Cardiac septum (tissue), 1 donor: ENCODE measurements at regions not wholly inside any gene's neighbourhood (a gene's known extent, or its start where the extent isn't known, plus 50 kb on each side); places are given as distances from the start of the nearest gene placed in this dataset.
"Not testable (repeated sequence)": the region's sequence is repeated elsewhere in the genome, so short reads cannot be mapped to it uniquely, and the experiment has no call there.

Experiments
- DNase-seq: peaks from one replicate; pipeline ENCODE4 v3.0.0-alpha.2; 2020; ENCODE audit warnings: low spot score
- intact Hi-C: fragments of 100-400 bp; cut with DNase I; formaldehyde crosslinking; loops from one replicate; pipeline ENCODE4 v1.14.0; 2022
- donor health status: DM: no; HTN: no; CAD: no.

DNA sequence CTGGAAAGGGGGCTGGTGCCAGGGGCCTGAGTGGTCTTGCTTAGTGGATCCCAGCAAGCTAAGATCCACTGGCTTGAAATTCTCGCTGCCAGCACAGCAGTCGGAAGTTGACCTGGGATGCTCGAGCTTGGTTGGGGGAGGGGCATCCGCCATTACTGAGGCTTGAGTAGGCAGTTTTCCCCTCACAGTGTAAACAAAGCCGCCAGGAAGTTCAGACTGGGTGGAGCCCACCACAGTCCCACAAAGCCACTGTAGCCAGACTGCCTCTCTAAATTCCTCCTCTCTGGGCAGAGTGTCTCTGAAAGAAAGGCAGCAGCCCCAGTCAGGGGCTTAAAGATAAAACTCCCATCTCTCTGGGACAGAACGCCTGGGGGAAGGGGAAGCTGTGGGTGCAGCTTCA, 457.7 kb upstream of the SPRED2 start:
- intact Hi-C loops, DNase-seq: not testable (repeated sequence)

DNA sequence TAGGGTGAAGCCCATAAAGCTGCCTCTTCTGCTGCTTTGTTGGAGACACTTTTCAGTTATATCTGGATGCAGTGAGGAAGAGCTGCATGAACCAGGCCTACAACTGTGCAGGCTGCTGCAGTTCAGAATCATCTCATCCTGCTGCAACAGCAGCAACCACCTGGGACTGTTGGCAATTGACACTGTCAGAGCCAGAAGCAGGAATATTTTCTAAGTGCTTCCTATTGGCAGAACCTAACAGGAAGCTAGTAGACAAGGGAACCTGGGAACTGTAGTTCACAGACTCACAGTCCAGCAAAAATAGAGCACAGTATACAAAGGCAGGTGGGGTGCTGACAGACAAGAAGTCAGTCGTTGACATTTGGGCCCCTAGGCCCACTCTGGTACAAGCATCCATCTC, 452.9 kb upstream of the SPRED2 start:
- intact Hi-C loops: no loop called here
- DNase-seq: no peak

DNA sequence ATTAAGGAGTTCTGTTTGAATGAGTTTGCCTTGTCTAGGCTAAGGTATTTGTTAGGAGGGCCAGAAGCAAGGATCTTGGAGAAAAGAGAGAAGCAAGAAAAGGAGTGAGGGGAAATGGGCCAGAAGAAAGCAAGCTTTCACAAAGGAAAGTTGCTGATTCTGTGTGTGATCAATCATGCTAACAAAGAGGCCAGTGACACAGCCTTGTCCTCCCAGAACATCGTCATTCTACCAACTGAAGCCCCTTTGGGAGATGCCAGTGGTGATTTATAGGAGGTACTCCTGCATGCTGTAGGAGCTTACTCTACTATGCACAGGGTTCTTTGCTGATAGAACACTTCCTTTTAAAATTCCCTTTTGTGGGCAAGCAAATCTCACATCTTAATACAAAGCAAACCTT, 449.2 kb upstream of the SPRED2 start:
- DNase-seq: no peak
- intact Hi-C loops: no loop called here

DNA sequence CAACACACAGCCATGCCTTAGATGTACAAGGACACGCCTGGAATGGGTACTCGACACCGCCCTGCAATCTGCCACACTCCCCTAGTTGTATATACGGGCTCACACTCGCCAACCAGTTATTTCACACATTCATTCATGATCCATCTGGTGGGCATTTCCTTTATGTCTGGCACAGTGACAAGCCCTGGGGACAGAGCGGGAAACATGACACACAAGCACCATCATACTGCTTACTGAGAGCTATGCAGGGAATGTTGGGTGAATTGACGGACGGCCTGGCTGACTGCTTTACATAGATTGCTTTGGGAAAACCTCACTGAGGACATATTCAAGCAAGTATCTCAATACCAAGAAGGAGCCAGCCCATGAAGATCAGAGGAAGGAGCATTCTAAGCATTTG, 448.0 kb upstream of the SPRED2 start:
- no peak for DNase-seq
- intact Hi-C loops: no loop called here

DNA sequence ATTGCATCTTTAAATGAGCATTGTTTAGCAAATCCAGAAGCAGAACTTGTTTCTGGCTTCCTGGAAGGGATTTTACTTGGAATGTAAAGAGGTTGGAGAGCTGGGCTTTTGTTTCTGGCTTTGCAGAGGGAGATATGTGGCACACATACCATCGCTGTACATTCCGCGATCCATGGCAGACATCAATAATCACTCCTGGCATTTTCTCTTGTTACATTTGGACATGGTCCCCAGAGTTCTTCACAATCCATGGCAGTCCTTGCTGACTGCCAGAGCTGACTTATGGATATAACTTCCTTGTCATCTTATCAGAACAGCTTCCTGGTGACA, 445.6 kb upstream of the SPRED2 start:
- DNase-seq: no peak
- intact Hi-C loops: no loop called here

DNA sequence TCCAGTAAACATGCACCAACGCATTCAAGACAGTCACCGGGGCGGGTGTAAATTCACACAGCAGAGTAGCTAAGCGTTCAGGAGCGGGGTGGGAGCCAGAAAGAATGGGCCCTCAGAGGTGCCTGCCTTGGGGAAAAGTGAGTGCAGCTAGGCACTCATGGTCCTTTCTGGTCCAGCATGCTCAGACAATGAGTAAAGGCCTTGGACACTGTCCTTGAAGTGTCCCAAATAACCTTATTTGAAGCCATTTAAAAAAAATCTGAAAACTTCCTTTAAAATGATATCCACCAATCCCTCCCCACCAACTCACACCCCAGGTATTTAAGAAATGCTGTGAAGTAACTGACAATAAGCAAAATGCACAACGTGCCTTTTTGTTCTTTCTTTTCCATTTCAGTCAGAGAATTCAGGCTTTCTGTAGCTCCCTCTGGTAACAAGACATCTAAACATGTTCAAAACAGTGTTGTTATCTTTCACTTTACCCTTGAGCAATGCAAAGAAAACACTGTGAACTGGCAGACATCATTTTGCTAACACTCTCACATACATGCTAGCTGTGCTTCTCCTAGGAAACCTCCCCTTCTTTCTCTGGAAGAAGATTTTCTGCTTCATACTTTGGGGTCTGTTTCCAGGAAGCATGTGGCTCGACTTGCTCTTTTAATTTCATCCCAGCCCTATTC, 445.1 kb upstream of the SPRED2 start:
- intact Hi-C loops: no loop called here
- no peak for DNase-seq

DNA sequence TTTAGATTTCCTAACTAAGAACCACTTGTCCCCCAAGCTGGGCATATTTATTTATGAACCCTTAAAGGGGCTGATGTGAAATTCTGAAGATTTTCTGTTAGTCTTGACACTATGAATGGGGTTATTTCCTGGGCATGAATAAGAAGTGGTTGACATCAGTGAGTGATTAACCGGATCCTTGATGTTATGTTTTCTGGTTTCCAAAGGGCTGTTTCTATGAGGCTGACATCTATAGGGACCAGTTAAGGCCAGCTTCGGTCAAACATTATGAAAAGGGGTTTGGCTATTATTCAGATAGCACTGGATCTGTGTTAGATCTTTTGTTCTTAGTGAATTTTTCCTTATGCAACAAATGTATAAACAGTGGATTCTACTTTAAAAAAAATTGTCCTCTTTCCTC, 443.7 kb upstream of the SPRED2 start:
- intact Hi-C loops: no loop called here
- no peak for DNase-seq

DNA sequence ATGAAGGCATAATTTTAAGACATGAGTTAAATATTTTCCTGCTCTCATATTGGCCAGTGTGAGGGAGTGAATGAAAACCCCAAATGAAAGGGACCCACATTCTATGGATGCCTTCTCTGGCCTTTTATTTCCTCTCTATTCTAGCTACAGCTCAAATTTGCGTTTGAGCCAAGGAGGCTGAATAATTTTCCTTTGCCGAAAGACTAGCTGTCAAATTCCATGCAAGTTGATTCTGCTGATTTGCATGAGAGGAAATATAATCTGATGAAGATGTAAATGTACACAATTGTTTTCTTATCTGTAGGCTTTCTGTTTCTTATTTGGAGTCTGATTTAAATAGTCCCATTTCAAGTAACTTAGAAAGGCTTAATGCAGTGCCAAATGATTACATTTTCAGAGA, 438.4 kb upstream of the SPRED2 start:
- intact Hi-C loops: no loop called here
- no peak for DNase-seq

DNA sequence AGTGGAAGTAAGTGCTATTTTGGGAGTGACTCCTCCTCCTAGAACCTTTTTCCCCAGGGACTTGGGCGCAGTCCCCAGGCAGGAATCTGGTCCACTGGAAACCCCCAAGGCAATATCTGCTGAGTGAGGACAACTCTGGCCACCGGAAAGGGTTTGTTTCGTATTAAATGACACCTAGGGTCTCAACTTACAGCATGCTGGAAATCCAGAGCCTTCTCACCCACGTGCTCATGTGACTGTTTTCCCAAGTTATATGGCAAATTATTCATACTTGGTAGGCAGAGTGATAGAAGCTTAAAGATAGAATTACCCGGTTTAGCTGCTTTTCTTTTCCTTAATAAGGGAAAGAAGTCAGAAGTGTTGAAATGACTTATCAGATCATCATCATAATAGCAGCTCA, 436.9 kb upstream of the SPRED2 start:
- no peak for DNase-seq
- intact Hi-C loops: no loop called here

DNA sequence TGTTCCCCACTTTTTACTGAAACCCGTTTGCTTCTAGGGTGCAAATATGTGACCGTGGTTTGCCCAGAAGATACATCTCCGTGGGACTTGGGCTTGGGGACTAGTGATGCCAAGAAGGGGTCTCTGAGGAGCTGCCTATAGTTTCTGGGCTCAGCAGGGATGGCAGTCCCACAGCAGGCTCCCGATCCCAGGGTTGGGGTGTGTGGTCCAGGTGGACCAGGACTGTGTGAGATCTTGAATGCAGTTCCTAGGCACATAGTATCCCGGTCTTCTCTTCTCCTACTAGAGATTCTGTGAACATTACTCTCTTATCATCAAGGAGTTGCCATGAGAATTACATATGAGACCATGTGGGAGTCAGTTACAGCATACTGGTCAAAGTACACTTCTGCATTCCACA, 435.8 kb upstream of the SPRED2 start:
- intact Hi-C loops: no loop called here
- no peak for DNase-seq

DNA sequence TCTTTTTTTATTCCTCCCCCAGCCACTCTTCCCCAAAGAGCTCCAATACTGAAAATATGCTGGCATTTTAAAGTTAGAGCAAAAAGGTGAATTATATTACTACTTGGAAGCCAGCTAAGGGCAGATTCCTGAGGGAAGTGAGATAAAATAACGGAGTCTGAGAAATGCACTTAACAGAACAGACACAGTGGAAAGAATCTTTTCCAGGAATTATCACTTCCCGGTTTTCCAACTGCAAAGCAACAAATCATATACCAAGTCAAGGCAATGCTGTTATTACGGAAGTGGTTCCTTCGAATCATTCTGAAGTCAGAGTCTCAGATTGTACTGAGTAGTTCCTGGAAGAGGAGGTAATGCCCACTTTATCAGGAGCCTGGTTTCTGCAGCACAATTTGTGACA, 435.0 kb upstream of the SPRED2 start:
- intact Hi-C loops: no loop called here

DNA sequence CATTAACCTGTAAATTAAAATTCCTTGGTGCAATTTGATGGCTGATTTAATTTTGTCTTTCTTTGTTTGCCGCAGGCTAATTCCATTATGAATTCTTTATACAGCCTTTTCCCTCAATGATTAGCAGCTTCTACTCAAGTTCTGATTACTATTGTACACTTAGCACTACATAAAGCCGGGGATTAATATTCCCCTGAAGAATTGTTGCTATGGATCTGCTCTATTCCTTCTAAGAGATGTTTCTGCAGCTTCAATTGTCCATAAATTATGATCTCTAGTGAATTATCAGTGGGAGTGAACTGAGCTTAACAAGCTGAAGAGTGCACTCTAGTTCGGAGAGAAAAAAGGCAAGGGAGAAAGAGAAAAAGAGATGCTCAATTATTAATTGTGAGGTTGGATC, 433.7 kb upstream of the SPRED2 start:
- DNase-seq: no peak
- intact Hi-C loops: no loop called here

More for the DNA sequence above, 435.0 kb upstream of the SPRED2 start:
- no peak for DNase-seq

DNA sequence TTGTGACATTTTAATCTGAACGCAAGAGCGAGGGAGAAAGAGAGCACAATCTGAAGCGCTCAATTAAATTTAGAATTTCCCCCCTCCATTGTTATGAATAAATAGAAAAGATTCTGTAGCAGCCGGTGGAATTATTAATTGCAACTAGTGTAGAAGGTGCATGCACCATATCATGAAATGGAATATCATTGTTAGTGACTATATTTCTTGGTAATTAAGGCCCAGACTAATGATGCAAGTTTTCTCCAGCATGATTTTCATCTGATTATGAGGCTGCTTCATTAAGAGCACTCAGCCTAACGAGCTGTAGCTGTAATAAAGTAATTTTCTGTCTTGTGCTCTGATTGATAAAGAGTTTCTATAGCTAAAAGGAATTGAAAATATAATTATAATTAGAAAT, 432.2 kb upstream of the SPRED2 start:
- DNase-seq: no peak
- intact Hi-C loops: no loop called here

DNA sequence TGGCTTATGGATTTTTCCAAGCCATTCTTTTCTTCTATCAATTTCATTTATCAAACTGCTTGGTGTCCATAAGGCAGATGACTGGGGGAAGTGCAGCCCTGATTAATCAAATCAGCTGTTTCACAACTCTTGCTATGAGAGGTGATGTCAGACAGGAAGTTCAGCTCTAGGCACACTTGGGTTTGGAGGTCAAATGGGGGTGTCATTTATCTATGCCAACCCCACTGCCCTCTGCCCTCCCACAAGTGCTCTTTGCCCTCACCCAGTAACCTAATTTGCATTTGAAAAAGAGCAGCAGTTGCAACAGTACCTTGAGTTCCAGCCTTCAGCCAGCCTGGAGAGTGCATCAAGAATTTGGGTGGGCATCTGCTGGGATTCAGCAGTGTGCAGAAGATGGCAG, 431.3 kb upstream of the SPRED2 start:
- intact Hi-C loops: no loop called here
- no peak for DNase-seq

DNA sequence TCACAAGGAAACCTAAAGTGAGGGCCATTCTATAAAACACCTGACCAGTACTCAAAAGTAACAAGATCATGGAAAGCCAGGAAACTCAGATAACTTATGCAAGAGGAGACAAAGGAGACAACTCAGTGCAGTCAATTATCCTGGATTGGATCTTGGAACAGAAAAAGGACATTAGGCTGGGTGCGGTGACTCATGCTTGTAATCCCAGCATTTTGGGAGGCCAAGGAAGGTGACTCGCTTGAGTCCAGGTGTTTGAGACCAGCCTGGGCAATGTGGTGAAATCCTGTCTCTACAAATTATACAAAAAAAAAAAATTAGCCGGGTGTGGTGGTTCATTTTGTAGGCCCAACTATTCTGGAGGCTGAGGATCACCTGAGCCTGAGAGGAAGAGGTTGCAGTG, 424.5 kb upstream of the SPRED2 start:
- intact Hi-C loops: no loop called here
- no peak for DNase-seq

DNA sequence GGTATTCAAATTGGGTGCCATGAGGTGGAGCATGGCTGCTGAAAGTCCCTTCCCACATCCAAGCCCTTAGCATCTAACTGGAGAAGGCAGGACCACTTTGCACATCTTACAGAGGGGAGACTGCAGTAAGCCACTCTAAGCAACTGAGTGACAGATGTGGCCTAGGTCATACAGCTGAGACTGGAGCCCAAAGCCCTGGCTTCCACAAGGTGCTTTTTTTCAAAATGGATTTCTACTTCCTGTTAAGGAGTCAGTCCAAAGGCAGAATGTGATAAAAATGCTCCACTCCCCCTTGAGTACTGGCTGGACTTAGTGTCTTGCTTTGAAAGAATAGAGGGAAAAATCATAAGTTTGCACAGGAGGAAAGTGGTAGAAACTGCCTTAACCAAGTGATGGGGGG, 424.0 kb upstream of the SPRED2 start:
- DNase-seq: no peak
- intact Hi-C loops: no loop called here

DNA sequence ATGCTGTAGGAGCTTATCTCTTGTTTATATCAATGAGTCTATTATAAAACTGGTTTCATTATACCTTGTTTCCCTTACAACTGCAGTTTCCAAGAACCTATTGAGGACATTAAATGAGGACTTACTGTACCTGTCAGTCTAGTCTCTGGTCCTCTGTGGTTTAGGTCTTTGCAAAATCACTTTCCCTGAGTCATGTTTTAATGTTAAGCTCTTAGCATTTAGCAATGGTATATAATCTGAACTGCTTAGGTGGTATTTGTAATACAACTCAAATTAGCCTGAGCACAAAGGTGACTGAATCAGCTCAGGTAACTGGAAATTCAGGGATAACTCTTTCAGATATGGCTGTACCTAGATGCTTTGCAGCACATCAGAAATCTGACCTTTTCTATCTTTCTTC, 418.3 kb upstream of the SPRED2 start:
- intact Hi-C loops: no loop called here
- no peak for DNase-seq

DNA sequence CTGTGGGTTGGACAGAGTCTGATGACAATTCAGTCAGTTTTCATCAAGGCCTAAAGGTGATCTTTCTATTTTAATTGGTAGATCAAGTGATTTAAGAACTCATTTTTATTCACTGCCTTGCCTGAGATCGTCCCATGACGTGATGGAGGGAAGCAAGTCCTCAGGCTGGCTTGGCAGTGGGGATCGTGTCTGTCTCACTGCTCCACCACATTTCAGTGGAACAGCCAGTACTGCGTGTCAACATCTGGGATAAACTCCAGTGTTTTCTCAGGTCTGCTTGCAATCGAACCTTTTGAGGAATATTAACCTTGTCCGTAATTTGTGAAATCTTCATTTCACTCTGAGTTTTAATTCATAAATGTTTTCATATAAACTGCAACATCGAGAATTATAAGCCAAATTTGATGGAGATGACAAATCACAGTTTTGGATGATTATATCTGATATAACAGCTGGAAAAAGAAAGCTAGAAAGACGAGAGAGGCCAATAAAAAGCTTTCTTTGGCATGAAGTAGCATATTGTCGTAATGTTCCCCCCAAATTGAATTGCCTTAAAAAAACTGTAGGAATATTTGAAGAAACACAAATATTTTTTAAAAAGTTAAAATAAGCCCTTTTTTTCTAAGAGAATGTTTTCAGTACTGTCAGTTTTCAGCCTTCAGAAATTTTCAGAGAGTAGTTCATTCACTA, 414.7 kb upstream of the SPRED2 start:
- DNase-seq: no peak
- intact Hi-C loops: no loop called here

DNA sequence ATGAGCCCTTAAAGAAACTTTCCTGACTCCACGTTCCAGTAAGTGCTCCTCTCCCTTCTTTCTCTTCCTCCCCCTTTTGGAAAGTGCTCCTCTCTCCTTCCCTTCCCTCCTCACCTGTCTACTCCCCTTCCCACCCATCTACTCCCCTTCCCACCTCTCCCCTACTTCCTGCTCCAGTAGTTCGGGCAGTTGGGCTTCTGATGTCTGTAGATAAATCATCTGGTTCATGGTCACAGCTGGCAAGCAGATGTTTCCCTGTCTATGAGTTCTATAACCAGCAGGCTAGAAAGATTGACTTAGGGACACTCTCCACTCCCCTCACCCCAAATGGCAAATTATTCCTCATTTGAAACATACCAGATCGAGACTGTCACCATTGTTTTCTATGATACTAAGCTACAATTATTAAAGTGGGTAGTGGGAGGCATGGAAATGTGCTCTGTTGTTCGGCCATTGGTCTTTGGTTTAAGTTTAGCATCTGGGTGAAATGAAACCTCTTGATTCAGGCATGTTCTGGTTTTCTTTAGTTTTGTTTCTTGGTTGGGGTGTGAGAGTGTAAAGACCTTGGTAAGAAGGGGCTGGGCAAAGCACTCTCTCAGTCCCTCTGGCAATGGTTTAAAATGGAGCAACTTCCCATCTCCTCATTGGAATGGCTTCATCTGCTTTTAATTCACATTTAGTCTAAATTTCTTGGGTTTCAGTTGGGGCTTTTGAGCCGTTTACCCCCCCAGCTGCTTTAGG, 413.2 kb upstream of the SPRED2 start:
- intact Hi-C loops: no loop called here
- no peak for DNase-seq

DNA sequence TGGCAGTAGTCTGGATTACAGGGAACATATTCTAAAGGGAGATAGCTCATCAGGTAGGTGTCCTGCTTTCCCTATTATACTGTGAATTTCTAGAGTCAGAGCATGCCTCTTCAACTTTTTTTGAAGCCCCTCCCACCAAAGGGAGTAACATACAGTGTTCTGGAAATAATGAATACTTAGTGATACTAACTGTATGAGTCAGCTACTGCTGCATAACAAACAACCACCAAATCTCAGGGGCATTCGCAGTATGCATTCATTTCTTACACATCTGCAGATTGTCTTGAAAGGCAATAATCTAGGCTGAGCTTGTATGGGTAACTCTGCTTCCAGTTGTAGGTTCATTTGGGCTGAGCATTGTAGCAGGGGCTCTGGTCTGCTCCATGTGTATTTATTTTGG, 409.7 kb upstream of the SPRED2 start:
- DNase-seq: no peak
- intact Hi-C loops: no loop called here

DNA sequence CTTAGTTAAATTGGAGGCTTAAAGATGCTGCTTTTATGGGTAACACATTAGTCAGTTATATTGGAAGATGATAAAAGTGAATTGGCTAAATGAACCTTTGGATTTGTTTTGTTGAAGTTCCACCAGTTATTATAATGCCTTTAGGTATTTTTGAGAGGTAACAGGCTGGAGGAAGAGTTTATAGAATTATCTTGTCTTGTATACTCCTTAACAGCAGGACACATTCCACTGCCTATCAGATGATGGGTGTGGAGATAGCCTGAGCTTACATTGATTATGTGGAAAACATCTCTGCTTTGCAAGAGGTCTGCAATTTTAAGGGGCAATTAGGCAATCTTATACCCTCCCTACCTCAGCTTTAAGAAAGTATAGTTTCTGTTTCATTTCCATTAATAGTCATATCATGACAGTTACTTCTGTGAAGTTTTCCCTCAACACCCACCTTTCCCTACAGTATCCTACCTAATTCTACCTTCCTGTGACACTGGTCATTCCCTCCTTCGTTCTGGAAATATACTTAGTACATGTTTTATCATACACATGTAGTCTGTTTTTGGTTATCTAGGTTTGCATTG, 403.7 kb upstream of the SPRED2 start:
- intact Hi-C loops: no loop called here
- no peak for DNase-seq
